ENCODE measurements at regions not wholly inside any gene's neighbourhood (a gene's known extent, or its start where the extent isn't known, plus 50 kb on each side); places are given as distances from the start of the nearest gene placed in this dataset.

DNA sequence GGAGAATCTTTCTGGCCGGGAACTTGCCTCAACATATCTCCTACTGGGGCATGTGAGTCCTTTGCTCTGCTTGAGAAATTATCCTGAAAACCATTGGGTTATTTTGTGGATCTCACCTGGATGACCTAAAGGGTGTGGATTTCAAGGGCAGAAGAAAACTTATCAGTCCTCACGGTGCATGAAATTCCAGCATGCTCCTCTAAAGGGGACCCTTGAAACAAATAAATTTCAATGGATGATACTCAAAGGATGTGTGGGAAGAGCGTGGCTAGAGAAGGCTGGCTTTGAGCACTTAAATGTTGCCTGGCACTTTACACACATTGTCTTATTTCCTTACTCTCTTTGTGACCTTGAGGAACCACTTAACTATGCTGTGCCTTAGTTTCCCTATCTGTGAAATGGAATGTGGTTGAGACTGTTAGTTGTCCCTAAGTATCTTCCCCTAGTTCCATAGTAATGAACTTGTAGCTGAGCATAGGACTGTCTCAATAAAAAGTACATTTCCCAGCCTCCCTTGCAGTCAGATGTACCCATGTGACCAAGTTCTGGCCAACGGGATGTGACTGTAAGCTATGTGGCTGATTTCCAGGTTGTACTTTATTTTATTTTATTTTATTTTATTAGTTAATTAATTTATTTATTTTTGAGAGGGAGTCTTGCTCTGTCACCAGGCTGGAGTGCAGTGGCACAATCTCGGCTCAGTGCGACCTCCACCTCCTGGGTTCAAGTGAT, 81.9 kb upstream of the PTPN1 start:
- peaks cover 0 to 6% (median 3%) of the 10 kb centered on the region in 4 experiments for H3K4me1 ChIP-seq (ENCODE audit: control extremely low read depth in 1 of 4, control insufficient read depth in 4 of 4, insufficient read depth in 4 of 4, low read length in 3 of 4)
- WGBS (ENCODE audit: insufficient coverage), result 90% methylated on average over 1 of the region's 6 CpGs
- ChIA-PET POLR2A (no interaction called here), CTCF (no interaction called here)
- no peaks in the 10 kb centered on the region for H3K36me3 ChIP-seq (ENCODE audit: control insufficient read depth in 4 of 4, insufficient read depth in 4 of 4, low read length in 3 of 4)
- no peak overlapping the region for H3K4me3 ChIP-seq (ENCODE audit: control insufficient read depth in 1 of 7, extremely low read depth in 1 of 7, insufficient read depth in 4 of 7, low read depth in 2 of 7, low read length in 6 of 7)
- no peak for DNase-seq
- H3K9me3 ChIP-seq (ENCODE audit: control extremely low read depth in 1 of 5, control insufficient read depth in 4 of 5, insufficient read depth in 2 of 5, low read depth in 1 of 5, low read length in 4 of 5), result no peaks in the 10 kb centered on the region
- H3K27ac ChIP-seq (ENCODE audit: insufficient read depth in 1 of 2, low read depth in 1 of 2, low read length in 2 of 2, poor library complexity in 1 of 2, severe bottlenecking in 2 of 2), result no peak overlapping the region
- H3K27me3 ChIP-seq (replicated peaks in 2 of 5; ENCODE audit: control insufficient read depth in 4 of 5, insufficient read depth in 5 of 5, low read length in 4 of 5), result peaks cover 0 to 3% (median 0%) of the 10 kb centered on the region in 5 experiments

DNA sequence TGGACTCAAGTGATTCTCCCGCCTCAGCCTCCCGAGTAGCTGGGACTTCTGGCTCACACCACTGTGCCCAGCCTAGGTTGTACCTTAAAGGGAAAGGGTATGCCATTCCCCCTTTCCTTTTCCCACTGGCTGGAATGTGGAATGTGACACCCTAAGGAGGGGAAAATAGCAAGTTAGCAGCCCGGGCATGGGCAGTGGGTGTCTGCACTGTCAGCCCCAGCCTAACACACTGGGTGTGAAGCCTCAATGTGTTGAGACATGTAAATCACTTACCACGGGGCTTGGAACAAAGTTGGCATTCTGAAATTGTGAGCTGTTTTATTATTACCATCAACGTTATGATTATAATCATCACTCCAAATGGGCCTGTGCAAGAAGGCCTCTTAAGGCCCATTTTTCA, 80.8 kb upstream of the PTPN1 start:
- H3K4me1 ChIP-seq (ENCODE audit: control extremely low read depth in 1 of 4, control insufficient read depth in 4 of 4, insufficient read depth in 4 of 4, low read length in 3 of 4), result peaks cover 0 to 6% (median 3%) of the 10 kb centered on the region in 4 experiments
- no peak for DNase-seq
- ChIA-PET POLR2A (no interaction called here), CTCF (interaction anchor here (0.8 to 1.0 kb wide), 2 partner anchors 34 kb away, joined by 3 to 5 read pairs; no protein-coding TSS in a partner anchor)
- H3K9me3 ChIP-seq (ENCODE audit: control extremely low read depth in 1 of 5, control insufficient read depth in 4 of 5, insufficient read depth in 2 of 5, low read depth in 1 of 5, low read length in 4 of 5), result no peaks in the 10 kb centered on the region
- WGBS (ENCODE audit: insufficient coverage), result 95% methylated on average over 3 of the region's 5 CpGs
- H3K27me3 ChIP-seq (replicated peaks in 2 of 5; ENCODE audit: control insufficient read depth in 4 of 5, insufficient read depth in 5 of 5, low read length in 4 of 5), result peaks cover 0 to 3% (median 0%) of the 10 kb centered on the region in 5 experiments
- no peaks in the 10 kb centered on the region for H3K36me3 ChIP-seq (ENCODE audit: control insufficient read depth in 4 of 4, insufficient read depth in 4 of 4, low read length in 3 of 4)
- no peak overlapping the region for H3K27ac ChIP-seq (ENCODE audit: insufficient read depth in 1 of 2, low read depth in 1 of 2, low read length in 2 of 2, poor library complexity in 1 of 2, severe bottlenecking in 2 of 2)
- no peak overlapping the region for H3K4me3 ChIP-seq (ENCODE audit: control insufficient read depth in 1 of 7, extremely low read depth in 1 of 7, insufficient read depth in 4 of 7, low read depth in 2 of 7, low read length in 6 of 7)

GRCh38 chr20:50431066-50431450, 79.1 kb upstream of the PTPN1 start:
- H3K36me3 ChIP-seq (ENCODE audit: control insufficient read depth in 4 of 4, insufficient read depth in 4 of 4, low read length in 3 of 4), result no peaks in the 10 kb centered on the region
- H3K4me1 ChIP-seq (ENCODE audit: control extremely low read depth in 1 of 4, control insufficient read depth in 4 of 4, insufficient read depth in 4 of 4, low read length in 3 of 4), result peaks cover 0 to 9% (median 5%) of the 10 kb centered on the region in 4 experiments
- peaks cover 0 to 3% (median 0%) of the 10 kb centered on the region in 5 experiments for H3K27me3 ChIP-seq (replicated peaks in 2 of 5; ENCODE audit: control insufficient read depth in 4 of 5, insufficient read depth in 5 of 5, low read length in 4 of 5)
- H3K4me3 ChIP-seq (ENCODE audit: control insufficient read depth in 1 of 7, extremely low read depth in 1 of 7, insufficient read depth in 4 of 7, low read depth in 2 of 7, low read length in 6 of 7), result no peak overlapping the region
- no peak overlapping the region for H3K27ac ChIP-seq (ENCODE audit: insufficient read depth in 1 of 2, low read depth in 1 of 2, low read length in 2 of 2, poor library complexity in 1 of 2, severe bottlenecking in 2 of 2)
- POLR2A ChIA-PET, result no interaction called here
- no peaks in the 10 kb centered on the region for H3K9me3 ChIP-seq (ENCODE audit: control extremely low read depth in 1 of 5, control insufficient read depth in 4 of 5, insufficient read depth in 2 of 5, low read depth in 1 of 5, low read length in 4 of 5)
- WGBS (ENCODE audit: insufficient coverage), result 99% methylated on average over 9 of the region's 9 CpGs
- CTCF ChIA-PET, result no interaction called here
- no peak for DNase-seq

DNA sequence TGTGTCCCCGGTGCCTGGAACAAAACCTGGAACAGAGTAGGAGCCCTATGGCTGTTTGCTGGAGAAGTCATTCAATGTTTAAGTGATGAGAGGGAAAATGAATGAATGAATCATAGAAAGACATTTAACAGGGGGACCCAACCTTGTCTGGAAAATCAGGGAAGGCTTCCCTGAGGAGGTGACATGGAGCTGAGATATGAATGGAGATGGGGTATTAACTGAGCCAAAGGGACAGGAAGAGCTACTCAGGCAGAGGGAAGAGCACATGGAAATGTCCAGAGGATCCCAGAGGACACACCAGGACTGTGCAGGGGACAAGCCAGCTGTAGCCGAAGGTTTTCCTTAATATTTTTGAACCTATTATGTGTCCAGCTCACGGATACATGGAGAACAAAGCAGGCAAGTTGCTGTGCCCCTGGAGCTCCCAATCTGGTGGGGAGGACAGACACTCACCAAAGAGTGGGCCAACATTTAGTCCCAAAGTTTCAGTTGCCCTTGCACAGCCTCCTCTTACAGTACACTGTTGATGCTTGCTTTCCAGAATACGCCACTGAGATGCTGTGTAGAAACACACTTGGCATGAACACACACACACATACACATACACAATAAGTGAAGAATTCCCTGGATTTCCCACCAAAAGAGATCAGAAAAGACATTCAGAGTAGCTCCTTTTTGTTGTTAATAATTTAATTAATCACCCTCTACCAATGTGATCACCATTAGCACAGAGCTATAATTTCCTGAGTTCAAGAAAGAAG, 77.0 kb upstream of the PTPN1 start:
- no peaks in the 10 kb centered on the region for H3K9me3 ChIP-seq (ENCODE audit: control extremely low read depth in 1 of 5, control insufficient read depth in 4 of 5, insufficient read depth in 2 of 5, low read depth in 1 of 5, low read length in 4 of 5)
- 97% methylated on average over 4 of the region's 4 CpGs for WGBS (ENCODE audit: insufficient coverage)
- H3K4me1 ChIP-seq (ENCODE audit: control extremely low read depth in 1 of 4, control insufficient read depth in 4 of 4, insufficient read depth in 4 of 4, low read length in 3 of 4), result peaks cover 0 to 4% (median 2%) of the 10 kb centered on the region in 4 experiments
- no peak overlapping the region for H3K4me3 ChIP-seq (ENCODE audit: control insufficient read depth in 1 of 7, extremely low read depth in 1 of 7, insufficient read depth in 4 of 7, low read depth in 2 of 7, low read length in 6 of 7)
- peak overlapping the region in 1 of 2 experiments; percentile 21 for H3K27ac ChIP-seq (ENCODE audit: insufficient read depth in 1 of 2, low read depth in 1 of 2, low read length in 2 of 2, poor library complexity in 1 of 2, severe bottlenecking in 2 of 2)
- no peak for DNase-seq
- POLR2A ChIA-PET, result no interaction called here
- peaks cover 0 to under 1% (median 0%) of the 10 kb centered on the region in 5 experiments for H3K27me3 ChIP-seq (replicated peaks in 2 of 5; ENCODE audit: control insufficient read depth in 4 of 5, insufficient read depth in 5 of 5, low read length in 4 of 5)
- no peaks in the 10 kb centered on the region for H3K36me3 ChIP-seq (ENCODE audit: control insufficient read depth in 4 of 4, insufficient read depth in 4 of 4, low read length in 3 of 4)
- CTCF ChIA-PET, result interaction anchor here (0.9 to 1.4 kb wide), 3 partner anchors 11 to 29 kb away, joined by 3 to 4 read pairs (median 3); no protein-coding TSS in a partner anchor

- peaks cover 0 to 4% (median 2%) of the 10 kb centered on the region in 4 experiments for H3K4me1 ChIP-seq (ENCODE audit: control extremely low read depth in 1 of 4, control insufficient read depth in 4 of 4, insufficient read depth in 4 of 4, low read length in 3 of 4)
- no peaks in the 10 kb centered on the region for H3K9me3 ChIP-seq (ENCODE audit: control extremely low read depth in 1 of 5, control insufficient read depth in 4 of 5, insufficient read depth in 2 of 5, low read depth in 1 of 5, low read length in 4 of 5)
- no CpG with 5 or more reads among the region's 1 CpG for WGBS (ENCODE audit: insufficient coverage)
- no peak overlapping the region for H3K4me3 ChIP-seq (ENCODE audit: control insufficient read depth in 1 of 7, extremely low read depth in 1 of 7, insufficient read depth in 4 of 7, low read depth in 2 of 7, low read length in 6 of 7)
- ChIA-PET POLR2A (no interaction called here), CTCF (interaction anchor here (0.9 to 1.4 kb wide), 3 partner anchors 8 to 38 kb away, joined by 3 to 6 read pairs (median 3); no protein-coding TSS in a partner anchor)
- no peak overlapping the region for H3K27ac ChIP-seq (ENCODE audit: insufficient read depth in 1 of 2, low read depth in 1 of 2, low read length in 2 of 2, poor library complexity in 1 of 2, severe bottlenecking in 2 of 2)
- no peaks in the 10 kb centered on the region for H3K36me3 ChIP-seq (ENCODE audit: control insufficient read depth in 4 of 4, insufficient read depth in 4 of 4, low read length in 3 of 4)
- no peak for DNase-seq
- H3K27me3 ChIP-seq (replicated peaks in 2 of 5; ENCODE audit: control insufficient read depth in 4 of 5, insufficient read depth in 5 of 5, low read length in 4 of 5), result no peaks in the 10 kb centered on the region
These were observed 75.9 kb upstream of the PTPN1 start for GRCh38 chr20:50434321-50434652.

GRCh38 chr20:50434653-50435396, 75.4 kb upstream of the PTPN1 start:
- Histone ChIP-seq H3K9me3 (ENCODE audit: control extremely low read depth in 1 of 5, control insufficient read depth in 4 of 5, insufficient read depth in 2 of 5, low read depth in 1 of 5, low read length in 4 of 5) (no peaks in the 10 kb centered on the region), H3K27me3 (replicated peaks in 2 of 5; ENCODE audit: control insufficient read depth in 4 of 5, insufficient read depth in 5 of 5, low read length in 4 of 5) (no peaks in the 10 kb centered on the region), H3K4me1 (ENCODE audit: control extremely low read depth in 1 of 4, control insufficient read depth in 4 of 4, insufficient read depth in 4 of 4, low read length in 3 of 4) (peaks cover 0 to 4% (median 2%) of the 10 kb centered on the region in 4 experiments), H3K36me3 (ENCODE audit: control insufficient read depth in 4 of 4, insufficient read depth in 4 of 4, low read length in 3 of 4) (no peaks in the 10 kb centered on the region), H3K4me3 (ENCODE audit: control insufficient read depth in 1 of 7, extremely low read depth in 1 of 7, insufficient read depth in 4 of 7, low read depth in 2 of 7, low read length in 6 of 7) (no peak overlapping the region), H3K27ac (ENCODE audit: insufficient read depth in 1 of 2, low read depth in 1 of 2, low read length in 2 of 2, poor library complexity in 1 of 2, severe bottlenecking in 2 of 2) (no peak overlapping the region)
- ChIA-PET CTCF (interaction anchor here (0.6 to 1.4 kb wide), 6 partner anchors 9 to 119 kb away, joined by 3 to 6 read pairs (median 3); no protein-coding TSS in a partner anchor), POLR2A (no interaction called here)
- WGBS (ENCODE audit: insufficient coverage), result 58% methylated on average over 5 of the region's 6 CpGs
- no peak for DNase-seq

Measured in common myeloid progenitor, CD34-positive (primary cell).